CD4-positive, alpha-beta T cell (primary cell): ENCODE measurements at regions not wholly inside any gene's neighbourhood (a gene's known extent, or its start where the extent isn't known, plus 50 kb on each side); places are given as distances from the start of the nearest gene placed in this dataset.

Experiments used
- ATAC-seq: fragments of 200-7000 bp; cut with Tn5 transposase; one replicate; pipeline ENCODE4 v1.10.0; 2022; ENCODE audit warnings: mild to moderate bottlenecking; ENCODE audit not compliant: poor library complexity
- CTCF ChIA-PET: fragments of 350-600 bp; sonication (Branson Sonifier 250); formaldehyde crosslinking; loops from one replicate; lab custom pipeline; 2021; ENCODE audit warnings: antibody characterized with exemption, inconsistent platforms; lab: Charles Lee
- POLR2A ChIA-PET: fragments of 350-600 bp; sonication (Branson Sonifier 250); formaldehyde crosslinking; loops from one replicate; lab custom pipeline; 2021; ENCODE audit warnings: antibody characterized with exemption, inconsistent platforms; lab: Charles Lee
- DNase-seq, 14 experiments: peaks; one replicate each; pipeline ENCODE4 v3.0.0-alpha.2; 2013 to 2020; ENCODE audit warnings: mixed read lengths in 2 of 14
- H3K27ac ChIP-seq, 2 donors: one replicate each; pipeline versions ENCODE4 v1.5.1 to v1.7.0; 2013; ENCODE audit warnings: low read length in 2 of 2, low read depth in 1 of 2, mild to moderate bottlenecking in 1 of 2
- H3K27me3 ChIP-seq, 2 experiments: 1 replicate in 1 of 2; 2 replicates in 1 of 2; pipeline versions ENCODE4 v1.6.1 to v1.7.0; 2013; ENCODE audit warnings: low read length in 2 of 2, control low read depth in 1 of 2, mild to moderate bottlenecking in 1 of 2, moderate library complexity in 1 of 2; ENCODE audit not compliant: insufficient read depth in 2 of 2, control insufficient read depth in 1 of 2
- H3K36me3 ChIP-seq: one replicate; pipeline ENCODE4 v1.6.1; 2013; ENCODE audit warnings: low read length, control low read depth; ENCODE audit not compliant: insufficient read depth
- H3K4me1 ChIP-seq: one replicate; pipeline ENCODE4 v1.6.1; 2013; ENCODE audit warnings: low read length, control low read depth; ENCODE audit not compliant: insufficient read depth
- H3K4me3 ChIP-seq: one replicate; pipeline ENCODE4 v1.5.1; 2013; ENCODE audit warnings: mild to moderate bottlenecking, low read length, moderate library complexity
- H3K9me3 ChIP-seq, 2 experiments: 1 replicate in 1 of 2; 2 replicates in 1 of 2; pipeline versions ENCODE4 v1.6.1 to v1.7.0; 2013; ENCODE audit warnings: low read length in 2 of 2, mild to moderate bottlenecking in 2 of 2, control low read depth in 1 of 2, moderate library complexity in 1 of 2; ENCODE audit not compliant: control insufficient read depth in 1 of 2, insufficient read depth in 1 of 2
- H3K27ac Mint-ChIP-seq: one replicate; pipeline ENCODE4 v1.8.0; 2020; ENCODE audit warnings: mixed read lengths
- H3K27me3 Mint-ChIP-seq: one replicate; pipeline ENCODE4 v1.8.0; 2021; ENCODE audit warnings: mixed read lengths
- H3K36me3 Mint-ChIP-seq: one replicate; pipeline ENCODE4 v1.8.0; 2021; ENCODE audit warnings: low read depth, mixed read lengths
- H3K4me1 Mint-ChIP-seq: one replicate; pipeline ENCODE4 v1.8.0; 2021; ENCODE audit warnings: low read depth, mixed read lengths
- H3K4me3 Mint-ChIP-seq: one replicate; pipeline ENCODE4 v1.8.0; 2020; ENCODE audit warnings: mild to moderate bottlenecking, mixed read lengths
- H3K9me3 Mint-ChIP-seq: one replicate; pipeline ENCODE4 v1.8.0; 2020; ENCODE audit warnings: mixed read lengths
- intact Hi-C, 2 experiments: fragments of 100-400 bp; cut with DNase I in 1 of 2; cut with micrococcal nuclease in 1 of 2; formaldehyde crosslinking; loops; one replicate each; pipeline versions ENCODE4 v1.15.1 to v1.9.0; 2023 to 2025; cut with DNase I, micrococcal nuclease
- TF ChIP-seq, protein P1 (sequence below): fragments of 200-600 bp; IDR thresholded peaks from one replicate; pipeline ENCODE4 v1.8.0; 2022; ENCODE audit warnings: antibody characterized with exemption, mild to moderate bottlenecking

DNA sequence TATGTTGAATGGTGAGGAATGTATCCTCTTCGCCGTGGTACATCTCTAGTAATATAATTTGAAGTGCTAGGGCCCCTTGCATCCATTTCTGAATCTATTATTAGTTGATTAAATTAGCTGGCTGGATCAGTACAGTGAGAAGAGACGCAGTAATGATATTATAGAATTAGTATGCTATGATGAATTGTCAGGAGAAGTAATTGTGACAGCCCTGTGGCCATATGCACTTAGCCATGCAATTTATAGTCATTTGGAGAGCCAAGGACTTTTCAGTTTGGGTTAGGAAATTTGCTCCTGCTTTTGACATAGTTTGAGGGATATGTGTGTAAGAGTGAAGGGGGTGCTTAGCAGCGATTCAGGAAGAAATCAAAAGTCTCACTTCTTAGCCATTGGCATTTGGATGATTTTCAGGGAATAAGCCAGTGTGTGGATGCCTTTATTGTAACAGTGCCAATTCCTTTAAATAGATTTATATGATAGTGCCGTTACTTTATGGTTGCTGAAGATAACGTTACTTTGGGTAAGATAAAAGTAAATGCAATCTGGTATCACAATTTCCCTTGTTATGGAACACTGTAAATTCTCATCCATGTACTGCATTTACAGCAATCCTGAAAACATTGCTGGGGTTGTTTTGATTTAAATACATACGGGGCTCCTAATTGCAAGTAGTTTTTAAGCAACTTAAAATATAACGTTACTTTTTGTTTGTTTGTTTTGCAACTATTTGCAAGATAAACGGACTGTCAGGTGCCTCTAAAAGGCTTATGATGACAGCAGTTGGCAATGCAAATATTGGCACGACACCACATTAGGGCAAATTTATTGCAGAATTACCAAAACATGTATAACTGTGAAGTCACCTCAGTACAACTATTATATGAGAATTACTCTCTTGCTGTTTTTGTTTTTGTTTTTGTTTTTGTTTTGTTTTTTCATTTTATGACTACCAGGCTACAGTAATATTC, 875.4 kb upstream of the WWC1 start:
- Histone ChIP-seq H3K9me3 (peaks cover 0 to 4% of the 10 kb centered on the region in 2 experiments), H3K36me3 (no peaks in the 10 kb centered on the region), H3K4me3 (no peak overlapping the region), H3K27ac (no peak overlapping the region), H3K4me1 (no peaks in the 10 kb centered on the region), H3K27me3 (no peaks in the 10 kb centered on the region)
- intact Hi-C loops: no loop called here
- no peak overlapping the region for H3K4me3 Mint-ChIP-seq
- H3K4me1 Mint-ChIP-seq: no peaks in the 10 kb centered on the region
- ATAC-seq (no peak), DNase-seq (no peak)
- ChIA-PET CTCF (no interaction called here), POLR2A (no interaction called here)
- peaks cover 14% of the 10 kb centered on the region for H3K9me3 Mint-ChIP-seq
- no peak overlapping the region for H3K27ac Mint-ChIP-seq
- no peaks in the 10 kb centered on the region for H3K36me3 Mint-ChIP-seq
- TF ChIP-seq, protein P1, sequence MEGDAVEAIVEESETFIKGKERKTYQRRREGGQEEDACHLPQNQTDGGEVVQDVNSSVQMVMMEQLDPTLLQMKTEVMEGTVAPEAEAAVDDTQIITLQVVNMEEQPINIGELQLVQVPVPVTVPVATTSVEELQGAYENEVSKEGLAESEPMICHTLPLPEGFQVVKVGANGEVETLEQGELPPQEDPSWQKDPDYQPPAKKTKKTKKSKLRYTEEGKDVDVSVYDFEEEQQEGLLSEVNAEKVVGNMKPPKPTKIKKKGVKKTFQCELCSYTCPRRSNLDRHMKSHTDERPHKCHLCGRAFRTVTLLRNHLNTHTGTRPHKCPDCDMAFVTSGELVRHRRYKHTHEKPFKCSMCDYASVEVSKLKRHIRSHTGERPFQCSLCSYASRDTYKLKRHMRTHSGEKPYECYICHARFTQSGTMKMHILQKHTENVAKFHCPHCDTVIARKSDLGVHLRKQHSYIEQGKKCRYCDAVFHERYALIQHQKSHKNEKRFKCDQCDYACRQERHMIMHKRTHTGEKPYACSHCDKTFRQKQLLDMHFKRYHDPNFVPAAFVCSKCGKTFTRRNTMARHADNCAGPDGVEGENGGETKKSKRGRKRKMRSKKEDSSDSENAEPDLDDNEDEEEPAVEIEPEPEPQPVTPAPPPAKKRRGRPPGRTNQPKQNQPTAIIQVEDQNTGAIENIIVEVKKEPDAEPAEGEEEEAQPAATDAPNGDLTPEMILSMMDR: no peak
- H3K27me3 Mint-ChIP-seq: no peaks in the 10 kb centered on the region

DNA sequence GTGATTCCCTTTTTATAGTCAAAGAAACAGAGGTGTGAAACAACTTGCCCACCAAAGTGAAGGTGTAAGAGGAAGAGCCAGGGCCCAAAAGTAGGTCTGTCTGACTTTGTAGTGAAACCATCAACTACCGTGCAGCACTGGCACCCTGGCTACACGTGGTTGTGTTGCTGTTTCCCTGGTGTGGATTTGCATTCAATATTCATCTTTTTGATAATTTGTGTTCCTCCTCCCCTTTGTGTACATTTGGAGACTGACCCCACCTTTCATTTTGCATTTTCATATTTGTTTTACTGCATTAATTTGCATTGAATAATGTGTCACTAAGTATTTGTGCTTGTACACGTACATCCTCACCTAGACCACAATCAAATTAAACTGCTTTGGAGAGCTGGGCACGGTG, 873.8 kb upstream of the WWC1 start:
- ATAC-seq (no peak), DNase-seq (no peak)
- H3K4me3 Mint-ChIP-seq: no peak overlapping the region
- no peaks in the 10 kb centered on the region for H3K4me1 Mint-ChIP-seq
- H3K4me1 ChIP-seq: no peaks in the 10 kb centered on the region
- intact Hi-C loops: no loop called here
- CTCF ChIA-PET: no interaction called here
- peaks cover 14% of the 10 kb centered on the region for H3K9me3 Mint-ChIP-seq
- H3K27me3 Mint-ChIP-seq: no peaks in the 10 kb centered on the region
- no peaks in the 10 kb centered on the region for H3K27me3 ChIP-seq
- TF ChIP-seq, protein P1: no peak
- no peak overlapping the region for H3K27ac ChIP-seq
- no peak overlapping the region for H3K27ac Mint-ChIP-seq
- POLR2A ChIA-PET: no interaction called here
- no peaks in the 10 kb centered on the region for H3K36me3 ChIP-seq
- H3K36me3 Mint-ChIP-seq: no peaks in the 10 kb centered on the region
- H3K4me3 ChIP-seq: no peak overlapping the region
- H3K9me3 ChIP-seq: peaks cover 0 to 4% of the 10 kb centered on the region in 2 experiments

DNA sequence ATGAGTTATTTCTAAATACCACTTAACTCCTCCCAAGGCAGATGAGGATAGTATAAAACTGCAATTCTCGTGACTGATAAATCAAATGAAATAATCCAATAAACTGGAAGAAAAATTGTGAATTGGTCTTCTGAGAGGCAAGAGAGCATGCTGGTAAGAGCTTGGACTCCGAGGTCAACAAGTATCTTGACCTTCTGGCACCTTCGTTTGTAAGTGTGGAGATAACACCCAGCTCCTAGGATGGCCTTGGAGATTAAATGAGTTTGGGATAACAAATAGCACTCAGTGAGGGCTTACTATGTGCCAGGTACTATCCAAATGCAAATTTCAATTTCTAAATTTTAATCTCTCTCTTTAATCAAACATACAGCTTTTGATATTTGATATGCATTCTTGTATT, 866.3 kb upstream of the WWC1 start:
- Mint-ChIP-seq H3K27me3 (no peaks in the 10 kb centered on the region), H3K9me3 (peaks cover 4% of the 10 kb centered on the region), H3K27ac (no peak overlapping the region), H3K36me3 (no peaks in the 10 kb centered on the region), H3K4me1 (no peaks in the 10 kb centered on the region), H3K4me3 (no peak overlapping the region)
- no peak overlapping the region for H3K27ac ChIP-seq
- intact Hi-C loops: no loop called here
- TF ChIP-seq, protein P1: no peak
- peaks cover 0 to 12% of the 10 kb centered on the region in 2 experiments for H3K9me3 ChIP-seq
- no peaks in the 10 kb centered on the region for H3K27me3 ChIP-seq
- no peaks in the 10 kb centered on the region for H3K4me1 ChIP-seq
- POLR2A ChIA-PET: no interaction called here
- no peak for DNase-seq
- ATAC-seq: no peak
- no peak overlapping the region for H3K4me3 ChIP-seq
- CTCF ChIA-PET: no interaction called here
- H3K36me3 ChIP-seq: no peaks in the 10 kb centered on the region
